Fibroblast of lung (primary cell): ENCODE measurements at regions not wholly inside any gene's neighbourhood (a gene's known extent, or its start where the extent isn't known, plus 50 kb on each side); places are given as distances from the start of the nearest gene placed in this dataset.

Source experiments
- EZH2 ChIP-seq: IDR thresholded peaks from 2 replicates; pipeline ENCODE4 v1.5.1; 2012; ENCODE audit warnings: low read length, control low read depth, mild to moderate bottlenecking; ENCODE audit errors: missing control alignments
- TF ChIP-seq, protein P1 (sequence below), 2 donors: IDR thresholded peaks in 1 of 2; conservative IDR thresholded peaks in 1 of 2; 1 replicate in 1 of 2; 2 replicates in 1 of 2; pipeline ENCODE4 v1.5.1; 2011 to 2012; ENCODE audit warnings: low read length in 2 of 2, control low read depth in 1 of 2, inconsistent platforms in 1 of 2, low read depth in 1 of 2, mild to moderate bottlenecking in 1 of 2

DNA sequence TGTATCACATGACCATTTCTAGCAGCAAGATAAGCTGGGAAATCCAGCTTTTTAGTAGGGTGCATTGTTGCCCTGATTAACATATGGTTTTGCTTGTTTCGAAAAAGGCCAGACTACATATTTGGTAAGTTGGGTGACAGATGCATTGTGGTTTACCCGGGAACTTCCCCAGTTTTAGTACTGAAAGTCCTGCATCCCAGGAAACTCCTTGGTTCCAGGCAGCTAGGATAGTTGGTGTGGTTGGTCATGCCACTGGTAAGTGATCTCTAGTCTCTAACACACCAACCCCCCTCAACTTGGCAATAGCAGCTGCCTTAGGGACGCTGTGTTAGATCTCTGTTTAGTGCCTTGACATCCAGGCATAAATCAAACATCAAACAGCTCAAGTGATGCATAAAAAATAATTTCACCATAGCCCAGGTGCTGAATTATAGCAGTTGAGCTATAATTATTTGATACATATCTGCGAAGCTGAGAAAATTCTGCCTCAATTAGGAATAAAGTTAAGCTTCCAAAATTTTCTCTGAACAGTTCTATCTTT lies 216.5 kb downstream of the TFAP2C start:
- TF ChIP-seq, protein P1, sequence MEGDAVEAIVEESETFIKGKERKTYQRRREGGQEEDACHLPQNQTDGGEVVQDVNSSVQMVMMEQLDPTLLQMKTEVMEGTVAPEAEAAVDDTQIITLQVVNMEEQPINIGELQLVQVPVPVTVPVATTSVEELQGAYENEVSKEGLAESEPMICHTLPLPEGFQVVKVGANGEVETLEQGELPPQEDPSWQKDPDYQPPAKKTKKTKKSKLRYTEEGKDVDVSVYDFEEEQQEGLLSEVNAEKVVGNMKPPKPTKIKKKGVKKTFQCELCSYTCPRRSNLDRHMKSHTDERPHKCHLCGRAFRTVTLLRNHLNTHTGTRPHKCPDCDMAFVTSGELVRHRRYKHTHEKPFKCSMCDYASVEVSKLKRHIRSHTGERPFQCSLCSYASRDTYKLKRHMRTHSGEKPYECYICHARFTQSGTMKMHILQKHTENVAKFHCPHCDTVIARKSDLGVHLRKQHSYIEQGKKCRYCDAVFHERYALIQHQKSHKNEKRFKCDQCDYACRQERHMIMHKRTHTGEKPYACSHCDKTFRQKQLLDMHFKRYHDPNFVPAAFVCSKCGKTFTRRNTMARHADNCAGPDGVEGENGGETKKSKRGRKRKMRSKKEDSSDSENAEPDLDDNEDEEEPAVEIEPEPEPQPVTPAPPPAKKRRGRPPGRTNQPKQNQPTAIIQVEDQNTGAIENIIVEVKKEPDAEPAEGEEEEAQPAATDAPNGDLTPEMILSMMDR (conservative IDR thresholded peaks at IDR 0.05 in 1 of 2, IDR thresholded peaks at IDR 0.05 in 1 of 2; ENCODE audit: low read depth in 1 of 2, low read length in 2 of 2): no peak
- no peak for TF ChIP-seq EZH2
